Spleen (tissue), 7 donors: ENCODE measurements at regions not wholly inside any gene's neighbourhood (a gene's known extent, or its start where the extent isn't known, plus 50 kb on each side); places are given as distances from the start of the nearest gene placed in this dataset.

Experiments used
- CTCF ChIP-seq, 11 experiments: fragments of 200-600 bp in 7 of 11; fragments of 450-650 bp in 4 of 11; sonication (generic) in 4 of 11; IDR thresholded peaks in 8 of 11; conservative IDR thresholded peaks in 3 of 11; 1 replicate in 7 of 11; 2 replicates in 4 of 11; pipeline versions ENCODE4 v1.4.0 to v1.8.0; 2016 to 2021; ENCODE audit warnings: antibody characterized with exemption in 11 of 11, inconsistent platforms in 4 of 11, mild to moderate bottlenecking in 1 of 11
- POLR2A ChIP-seq, 3 donors: fragments of 450-650 bp; IDR thresholded peaks; one replicate each; pipeline ENCODE4 v1.5.1; 2017; ENCODE audit warnings: antibody characterized with exemption in 3 of 3, mild to moderate bottlenecking in 1 of 3
- donor health status: DM: no; HTN: no; CAD: no; lungs with moderate emphysema.
- donor health status: DM: no; HTN: no; CAD: no.
- donor health status: DM: no; HTN: no; CAD: no.

DNA sequence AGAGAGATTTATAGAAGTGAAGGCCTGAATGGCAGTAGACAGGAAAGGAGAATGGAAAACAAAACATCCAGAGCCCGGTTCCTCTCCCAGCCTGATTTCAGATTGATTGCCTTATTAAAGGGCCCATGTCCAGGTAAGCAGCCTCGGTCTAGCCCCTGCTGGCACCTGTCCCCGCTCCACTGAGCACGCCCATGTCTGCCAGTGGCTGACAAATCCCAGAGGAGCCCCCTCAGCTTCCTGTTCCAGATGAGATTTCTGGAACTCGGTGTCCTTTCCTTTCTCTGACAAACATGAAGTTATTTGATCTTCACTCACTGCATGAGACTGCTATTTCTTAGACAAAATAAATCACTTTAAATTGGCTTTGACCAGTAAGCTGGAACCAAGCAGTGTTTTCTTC is 187.0 kb upstream of the ADCY2 start:
- TF ChIP-seq POLR2A (IDR thresholded peaks at IDR 0.05) (no peak), CTCF (IDR thresholded peaks at IDR 0.05 in 8 of 11, conservative IDR thresholded peaks at IDR 0.05 in 3 of 11) (no peak)
